ENCODE measurements at regions not wholly inside any gene's neighbourhood (a gene's known extent, or its start where the extent isn't known, plus 50 kb on each side); places are given as distances from the start of the nearest gene placed in this dataset.
A peak's percentile ranks its signal among the peaks of the same experiment; 100 is the strongest.
"Not testable (repeated sequence)": the region's sequence is repeated elsewhere in the genome, so short reads cannot be mapped to it uniquely, and the experiment has no call there.

DNA sequence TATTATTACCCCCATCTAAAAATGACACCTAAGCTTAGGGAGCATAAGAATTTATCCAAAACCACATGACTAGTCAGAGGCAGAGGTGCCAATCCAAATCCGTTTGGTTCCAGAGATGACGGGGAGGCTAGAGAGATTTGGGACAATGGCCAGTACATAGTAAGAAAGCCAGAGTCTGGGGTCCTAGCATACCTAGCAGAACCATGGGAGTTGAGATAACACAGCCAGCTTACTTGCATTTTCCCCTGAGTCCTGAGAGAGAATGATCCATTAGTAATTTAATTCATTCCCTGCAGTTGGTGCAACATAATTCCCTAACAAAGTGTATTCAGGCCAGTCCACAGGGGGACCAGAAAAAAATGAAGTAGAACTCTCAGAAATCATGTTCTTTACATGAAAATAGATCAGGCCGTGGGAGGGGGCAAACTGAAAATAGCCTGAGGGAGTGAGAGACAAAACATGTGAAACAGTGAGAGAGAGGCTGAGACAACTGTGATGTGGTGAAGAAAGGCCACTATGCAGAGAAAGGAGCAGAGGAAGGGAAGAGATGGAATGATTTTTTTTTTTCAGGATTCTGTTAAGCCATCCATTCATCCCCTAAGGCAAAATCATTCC, 243.3 kb downstream of the BRINP2 start:
- no peak for DNase-seq (ENCODE audit: low spot score)

DNA sequence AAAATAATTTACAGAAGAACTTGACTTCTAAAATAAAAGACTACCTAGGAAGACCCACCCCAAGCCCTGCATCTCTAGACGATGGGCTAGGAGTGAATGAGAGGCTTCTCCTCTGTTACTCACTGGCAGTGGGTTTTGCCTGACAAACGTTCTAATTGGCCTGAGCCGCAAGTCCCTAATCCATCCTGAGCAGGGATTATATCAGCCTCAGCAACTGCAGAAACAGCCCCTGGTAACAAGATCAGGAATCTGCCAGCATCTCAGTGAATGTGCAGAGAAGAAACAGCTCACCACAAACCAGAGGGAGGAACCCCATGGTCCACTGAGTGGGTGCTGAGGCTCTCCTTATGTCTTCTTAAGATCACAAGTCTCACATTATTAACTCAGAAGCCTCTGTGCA, 240.6 kb downstream of the BRINP2 start:
- DNase-seq (ENCODE audit: low spot score), result no peak

DNA sequence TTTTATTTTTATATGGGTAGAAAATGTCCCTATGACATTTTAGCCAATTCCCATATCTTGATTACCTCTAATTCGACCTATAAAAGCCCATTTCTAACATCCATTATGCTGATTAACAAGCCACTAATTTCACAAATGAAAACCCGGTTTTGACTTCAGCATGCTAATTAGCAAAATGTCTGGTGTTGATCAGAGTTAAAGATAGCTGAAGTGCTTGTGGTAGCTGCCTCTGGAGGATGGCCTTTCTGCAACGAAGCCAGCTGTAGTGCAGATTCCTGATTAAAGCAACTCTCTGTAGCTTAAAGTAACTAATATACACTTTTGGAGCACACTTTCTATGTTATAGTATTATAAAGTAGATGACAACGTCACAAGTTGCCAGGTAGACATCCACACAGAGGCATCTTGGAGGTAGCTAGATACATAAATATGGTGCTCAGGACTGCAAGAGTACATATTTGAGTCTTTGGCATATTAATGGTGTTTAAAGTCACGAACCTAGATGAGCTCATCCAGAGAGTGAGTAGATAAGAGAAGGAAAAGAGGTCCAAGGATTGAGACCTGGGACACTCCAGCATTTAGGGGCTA, 239.5 kb downstream of the BRINP2 start:
- no peak for DNase-seq (ENCODE audit: low spot score)

DNA sequence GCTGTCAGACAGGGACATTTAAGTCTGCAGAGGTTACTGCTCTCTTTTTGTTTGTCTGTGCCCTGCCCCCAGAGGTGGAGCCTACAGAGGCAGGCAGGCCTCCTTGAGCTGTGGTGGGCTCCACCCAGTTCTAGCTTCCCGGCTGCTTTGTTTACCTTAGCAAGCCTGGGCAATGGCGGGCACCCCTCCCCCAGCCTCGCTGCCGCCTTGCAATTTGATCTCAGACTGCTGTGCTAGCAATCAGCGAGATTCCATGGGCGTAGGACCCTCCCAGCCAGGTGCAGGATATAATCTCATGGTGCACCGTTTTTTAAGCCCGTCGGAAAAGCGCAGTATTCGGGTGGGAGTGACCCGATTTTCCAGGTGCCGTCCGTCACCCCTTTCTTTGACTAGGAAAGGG, 235.6 kb downstream of the BRINP2 start:
- not testable (repeated sequence) for DNase-seq (ENCODE audit: low spot score)

DNA sequence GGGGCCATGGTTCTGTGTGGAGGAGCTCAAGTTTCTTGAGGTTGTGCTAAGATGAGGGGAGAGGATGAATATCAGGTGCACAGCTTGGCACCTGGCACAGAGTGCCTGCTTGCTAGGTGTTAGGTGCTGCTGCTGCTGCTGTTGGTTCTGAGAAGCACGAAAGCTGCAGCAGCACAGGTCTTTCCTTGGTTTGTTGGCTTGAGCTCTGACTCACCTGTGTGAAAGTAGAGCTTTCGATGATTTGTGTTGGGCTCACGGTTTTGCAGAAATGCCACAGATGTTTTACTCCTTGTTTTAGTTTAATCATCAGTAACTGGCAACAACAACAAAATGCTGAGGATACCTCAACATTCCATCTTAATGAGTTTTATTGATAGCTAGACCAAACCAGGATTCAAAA, 221.6 kb downstream of the BRINP2 start:
- DNase-seq (ENCODE audit: low spot score), result no peak

DNA sequence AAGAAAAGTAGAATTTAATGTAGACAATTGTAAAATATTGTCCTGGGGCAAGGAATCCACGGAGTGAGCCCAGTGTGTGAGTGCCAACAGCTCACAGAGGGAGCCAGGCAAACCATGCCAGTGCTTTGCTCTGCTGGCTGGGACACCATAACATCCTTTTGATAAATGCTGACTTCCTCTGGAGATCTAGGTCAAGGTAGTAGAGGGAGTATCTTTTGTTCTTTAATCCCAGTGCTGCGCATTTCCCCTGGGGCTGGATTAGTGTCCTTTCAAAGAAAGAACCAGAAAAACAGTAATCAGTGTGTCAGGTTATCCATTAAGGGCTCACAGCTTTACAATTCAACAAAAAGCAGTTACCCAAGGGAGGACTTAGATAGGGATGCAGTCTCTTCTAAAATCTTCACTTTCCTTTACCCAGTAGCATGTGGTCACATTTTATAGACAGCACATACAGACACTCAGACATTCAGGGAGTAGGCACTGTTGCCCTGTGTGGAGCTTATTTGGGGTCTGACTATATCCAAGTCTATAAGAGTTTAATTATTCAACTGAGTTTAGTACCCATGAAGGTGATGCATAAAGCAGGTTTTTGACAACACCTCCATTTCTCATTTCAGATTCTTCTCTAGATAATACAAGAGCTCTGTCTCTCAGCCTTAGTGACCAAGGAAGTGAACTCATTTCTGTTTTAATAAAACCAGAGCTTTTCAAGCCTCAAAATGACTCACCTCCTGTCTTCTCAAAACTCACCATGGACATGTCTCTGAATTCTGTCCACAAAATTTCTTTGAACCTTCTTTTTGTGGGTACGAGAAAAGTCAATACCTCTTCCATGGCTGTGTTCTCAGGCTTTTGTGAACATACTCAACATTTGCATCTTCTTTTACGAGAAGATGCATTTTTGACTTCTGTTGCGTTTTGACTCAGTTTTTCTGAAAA, 215.3 kb downstream of the BRINP2 start:
- no peak for DNase-seq (ENCODE audit: low spot score)

DNA sequence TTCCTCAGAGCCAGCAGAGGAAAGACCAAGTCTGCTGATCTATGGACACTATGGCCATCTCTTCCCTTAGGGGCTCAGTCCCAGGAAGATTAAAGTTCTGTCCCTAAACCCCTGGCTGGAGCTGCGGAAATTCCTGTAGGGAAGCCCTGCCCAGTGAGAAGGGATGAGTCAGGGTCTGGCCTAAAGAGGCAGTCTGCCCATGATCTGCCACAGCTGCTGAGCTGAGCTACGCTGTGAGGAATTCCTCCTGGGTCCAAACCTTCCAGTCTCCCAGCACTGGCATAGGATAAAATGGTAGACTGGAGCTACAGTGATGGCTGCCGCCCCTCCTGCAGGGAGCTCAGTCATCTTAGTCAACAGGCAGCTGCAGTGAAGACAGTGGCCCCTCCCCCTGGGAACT, 213.7 kb downstream of the BRINP2 start:
- DNase-seq (ENCODE audit: low spot score), result no peak

DNA sequence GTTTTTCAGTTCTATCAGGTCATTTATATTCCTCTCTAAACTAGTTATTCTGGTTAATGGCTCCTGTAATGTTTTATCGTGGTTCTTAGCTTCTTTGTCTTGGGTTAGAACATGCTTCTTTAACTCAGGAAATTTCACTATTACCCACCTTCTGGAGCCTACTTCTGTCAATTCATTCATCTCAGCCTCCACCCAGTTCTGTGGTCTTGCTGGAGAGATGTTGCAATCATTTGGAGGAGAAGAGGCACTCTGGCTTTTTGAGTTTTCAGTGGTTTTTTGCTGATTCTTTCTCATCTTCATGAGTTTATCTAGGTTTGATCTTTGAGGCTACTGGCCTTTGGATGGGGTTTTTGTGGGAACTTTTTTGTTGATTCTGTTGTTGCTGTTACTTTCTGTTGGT, 213.0 kb downstream of the BRINP2 start:
- no peak for DNase-seq (ENCODE audit: low spot score)

DNA sequence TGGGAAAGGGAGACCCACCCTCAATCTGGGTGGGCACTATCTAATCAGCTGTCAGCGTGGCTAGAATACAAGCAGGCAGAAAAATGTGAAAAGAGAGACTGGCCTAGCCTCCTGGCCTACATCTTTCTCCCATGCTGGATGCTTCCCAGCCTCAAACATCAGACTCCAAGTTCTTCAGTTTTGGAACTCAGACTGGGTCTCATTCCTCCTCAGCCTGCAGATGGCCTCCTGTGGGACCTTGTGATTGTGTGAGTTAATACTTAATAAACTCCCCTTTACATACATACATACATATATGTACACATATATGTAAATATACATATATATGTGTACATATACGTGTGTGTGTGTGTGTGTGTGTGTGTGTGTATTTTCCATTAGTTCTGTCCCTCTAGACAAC, 207.1 kb downstream of the BRINP2 start:
- DNase-seq (ENCODE audit: low spot score), result no peak

DNA sequence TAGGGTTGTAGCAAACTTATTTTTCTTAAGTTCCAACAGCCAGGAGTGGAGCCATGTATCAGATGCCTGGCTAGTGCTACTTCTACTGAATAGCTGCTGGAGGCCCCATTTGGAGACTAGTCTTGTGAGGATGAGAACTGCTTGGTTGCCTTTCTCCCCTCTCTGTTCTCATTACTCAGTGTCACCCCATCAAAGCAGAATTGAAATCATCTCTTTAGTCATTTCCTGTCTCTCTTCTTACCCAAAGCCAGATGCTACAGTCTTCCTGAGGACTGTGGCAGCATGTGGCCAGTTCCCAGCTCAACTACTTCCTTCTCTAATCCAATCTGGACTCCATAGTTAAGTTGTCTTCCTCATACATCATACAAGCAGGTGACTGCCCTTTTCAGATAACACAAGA, 197.5 kb downstream of the BRINP2 start:
- no peak for DNase-seq (ENCODE audit: low spot score)

DNA sequence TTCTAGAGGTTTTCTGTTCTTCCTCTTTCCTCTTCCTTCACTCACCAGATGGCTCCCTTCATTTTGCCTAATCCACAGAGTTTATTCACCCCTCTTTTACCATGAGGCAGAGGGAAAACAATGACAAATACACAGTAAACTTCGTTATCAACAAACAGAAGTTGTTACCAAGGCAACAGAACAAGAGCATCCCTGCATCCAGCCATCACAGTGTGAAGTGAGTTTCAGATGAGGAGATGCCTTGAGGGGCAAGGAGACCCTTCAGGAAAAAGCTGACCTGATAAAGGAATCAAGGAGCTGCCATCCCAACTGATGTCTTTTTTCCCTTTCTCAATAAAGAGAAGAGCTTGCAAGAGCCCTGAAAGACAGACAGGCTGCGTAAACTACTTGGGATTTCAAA, 195.3 kb downstream of the BRINP2 start:
- no peak for DNase-seq (ENCODE audit: low spot score)

DNA sequence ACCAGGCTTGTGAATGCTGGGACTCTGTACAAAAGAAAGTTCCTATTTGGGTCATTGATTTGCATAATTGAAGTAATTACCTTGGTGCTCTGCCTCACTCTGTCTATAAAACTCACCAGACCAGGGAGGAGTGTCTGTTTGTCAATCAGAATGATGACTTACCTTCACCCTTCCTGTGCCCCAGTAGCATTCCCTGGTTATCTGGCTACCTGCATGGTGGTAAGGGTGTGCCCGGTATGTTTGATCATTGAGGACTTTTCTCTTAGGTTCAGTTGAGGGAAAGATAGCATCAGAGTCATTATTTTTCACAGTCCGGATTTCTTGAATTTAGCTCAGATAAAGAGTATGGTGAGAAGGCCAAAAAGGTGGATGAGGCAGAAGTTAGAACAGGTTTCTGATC, 190.0 kb downstream of the BRINP2 start:
- DNase-seq (ENCODE audit: low spot score), result no peak

DNA sequence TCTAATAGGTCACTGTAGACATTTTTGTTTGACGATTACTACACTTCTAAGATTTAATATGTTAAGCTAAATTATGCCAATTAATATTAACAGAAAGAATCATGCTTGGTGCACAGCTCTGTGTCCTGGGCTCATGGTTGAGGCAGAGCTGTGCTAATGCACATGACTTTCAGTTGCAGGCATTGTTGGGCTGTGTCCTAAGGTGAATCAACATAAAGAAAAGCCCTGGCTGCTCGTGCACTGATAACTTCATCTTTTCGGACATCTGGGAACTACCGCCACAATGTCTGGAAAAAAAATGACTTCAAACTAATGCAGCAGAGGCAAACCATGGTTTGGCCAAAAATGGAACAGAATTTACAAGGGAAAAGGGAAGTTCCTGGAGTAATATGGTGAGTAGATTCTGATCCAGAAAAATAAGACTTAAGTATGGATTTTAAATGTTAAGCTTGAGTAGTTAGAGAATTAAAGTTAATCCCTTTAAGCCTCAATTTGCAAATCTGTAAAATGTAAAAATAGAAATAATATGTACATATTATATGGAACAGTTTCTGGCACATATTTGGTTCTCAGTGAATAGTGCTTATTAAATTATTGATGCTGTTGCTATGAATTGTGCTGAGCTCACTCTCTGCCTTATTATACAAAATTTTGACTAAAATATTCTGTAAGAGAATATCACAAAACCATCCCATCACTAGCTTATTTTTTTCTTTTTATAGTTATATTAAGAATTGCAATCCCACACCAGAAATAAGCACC, 186.1 kb downstream of the BRINP2 start:
- DNase-seq (ENCODE audit: low spot score), result no peak

DNA sequence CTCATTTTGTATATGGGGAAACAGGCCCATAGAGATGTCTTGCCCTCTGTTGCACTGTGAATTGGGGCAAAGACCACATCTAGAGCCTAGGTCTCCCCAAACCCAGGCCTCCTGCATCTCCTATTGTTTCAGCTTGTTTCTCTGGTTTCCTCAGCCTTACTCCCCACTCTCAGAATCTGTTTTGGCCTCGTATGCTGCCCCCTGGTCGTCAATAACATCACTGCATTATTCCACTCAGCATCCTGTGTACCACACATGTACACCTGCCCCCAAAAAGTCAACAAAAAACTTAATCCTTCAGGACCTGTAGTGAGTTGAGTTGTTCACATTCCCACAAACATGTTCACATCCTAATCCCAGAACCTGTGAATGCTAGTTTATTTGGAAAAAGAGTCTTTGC, 184.8 kb downstream of the BRINP2 start:
- DNase-seq (ENCODE audit: low spot score), result peak; percentile 55

DNA sequence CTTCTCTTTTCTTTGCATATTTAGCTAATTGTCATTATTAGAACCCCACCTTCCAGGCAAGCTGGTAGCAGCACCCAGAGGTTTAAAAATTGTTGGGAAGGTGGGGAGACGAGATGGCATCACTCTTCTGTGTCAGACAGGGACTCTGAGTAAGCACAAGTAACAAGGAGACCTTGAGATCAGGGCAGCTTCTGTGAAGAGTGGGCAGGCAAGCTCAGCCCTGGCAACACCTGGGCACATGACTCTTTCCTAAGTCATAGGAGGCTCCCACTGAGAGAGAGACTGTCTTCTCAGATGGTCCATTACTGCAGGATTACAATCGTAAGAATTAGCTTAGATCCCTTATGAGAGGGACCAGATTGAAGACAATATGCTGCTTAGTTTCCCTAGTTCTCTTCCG, 183.5 kb downstream of the BRINP2 start:
- DNase-seq (ENCODE audit: low spot score), result no peak

DNA sequence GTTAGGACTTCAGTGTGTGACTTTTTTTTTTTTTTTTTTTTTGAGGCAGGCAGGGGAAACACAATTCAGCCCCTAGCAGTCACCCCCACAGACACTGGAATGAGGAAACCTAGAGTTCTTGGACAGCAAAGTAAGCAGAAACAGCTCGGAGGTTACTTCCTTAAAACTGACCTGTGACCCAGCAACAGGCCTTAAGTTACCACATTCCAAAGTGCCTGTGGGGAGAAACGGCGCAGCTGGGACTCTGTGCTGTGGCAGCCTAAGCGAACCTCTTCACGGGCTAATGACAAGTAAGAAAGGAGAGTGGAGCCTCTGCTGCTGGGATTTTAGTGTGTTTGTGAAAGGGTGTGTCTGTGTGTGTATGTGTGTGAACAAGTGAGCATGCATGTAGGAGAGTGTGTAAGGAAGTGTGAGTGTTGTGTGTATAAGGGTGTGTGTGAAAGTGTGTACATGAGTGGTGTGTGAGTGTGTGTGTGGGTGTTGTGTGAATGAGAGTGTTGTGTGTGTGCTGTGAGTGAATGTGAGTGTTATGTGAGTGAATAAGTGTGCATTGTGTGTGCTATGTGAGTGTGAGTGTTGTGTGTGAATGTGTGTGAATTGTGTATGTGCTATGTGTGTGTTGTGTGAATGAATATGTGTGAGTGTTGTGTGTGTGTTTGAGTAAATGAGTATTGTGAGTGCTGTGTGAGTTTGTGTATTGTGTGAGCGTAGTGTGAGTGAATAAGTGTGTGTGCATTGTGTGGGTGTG, 180.8 kb downstream of the BRINP2 start:
- DNase-seq (ENCODE audit: low spot score), result no peak

DNA sequence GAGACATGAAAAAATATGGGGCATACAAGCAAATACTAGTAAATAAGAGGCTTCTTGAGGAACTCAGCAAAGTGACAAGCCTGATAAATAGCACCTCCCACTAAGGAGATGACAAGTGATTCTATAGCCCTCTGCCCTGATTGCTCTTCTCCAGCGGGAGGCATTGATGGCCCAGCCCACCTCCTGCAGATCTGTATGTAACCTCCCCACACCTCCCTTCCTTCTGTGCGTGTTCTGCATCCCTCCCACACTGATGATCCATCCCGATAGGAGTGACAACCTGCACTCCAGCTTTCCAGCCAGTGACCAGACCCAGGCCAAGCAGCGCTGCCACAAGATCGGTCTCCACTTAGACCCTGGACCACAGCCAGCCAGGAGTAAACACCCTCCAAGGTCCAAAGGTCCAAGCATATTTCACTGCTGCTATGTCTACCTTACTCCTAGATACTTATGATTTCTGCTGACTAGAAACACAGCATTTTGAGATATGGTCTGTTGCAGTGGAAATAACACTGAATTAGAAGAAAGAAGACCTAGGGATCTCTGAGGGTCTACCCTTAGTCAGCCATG, 176.1 kb downstream of the BRINP2 start:
- DNase-seq (ENCODE audit: low spot score), result no peak

DNA sequence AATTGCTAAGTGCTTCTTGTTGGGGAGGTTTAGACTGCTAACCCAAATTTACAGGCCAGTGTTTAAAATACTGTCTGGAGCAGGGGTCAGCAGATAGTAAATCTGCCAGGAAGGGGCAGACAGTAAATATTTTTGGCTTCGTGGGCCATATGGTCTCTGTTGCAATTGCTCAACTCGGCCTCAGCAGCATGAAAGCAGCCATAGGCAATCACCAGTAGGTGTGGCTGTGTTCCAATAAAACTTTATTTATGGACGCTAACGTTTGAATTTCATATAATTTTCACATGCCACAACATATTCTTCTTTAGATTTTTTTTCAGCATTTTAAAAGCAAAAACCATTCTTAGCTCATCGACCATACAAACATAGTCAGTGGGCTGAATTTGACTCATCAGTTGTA, 172.7 kb downstream of the BRINP2 start:
- DNase-seq (ENCODE audit: low spot score), result no peak

DNA sequence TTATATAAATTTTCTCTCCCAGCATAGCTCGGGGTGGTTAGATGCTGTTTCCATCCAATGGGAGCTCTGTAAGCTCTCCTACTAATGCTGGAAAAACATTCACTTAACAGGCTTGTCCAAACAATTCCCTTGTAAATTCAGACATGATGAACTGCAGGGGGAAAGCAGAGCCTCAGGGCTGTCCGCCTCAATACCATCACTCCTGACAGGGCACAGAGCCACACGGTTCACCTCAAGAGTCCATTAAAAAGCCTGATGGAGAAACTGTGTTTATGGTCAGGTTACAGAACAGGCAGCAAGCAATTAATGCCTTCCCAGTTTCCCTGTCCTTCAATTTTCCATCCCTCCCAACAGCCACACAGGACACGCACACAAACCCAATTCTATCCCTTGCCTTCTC, 171.0 kb downstream of the BRINP2 start:
- no peak for DNase-seq (ENCODE audit: low spot score)

DNA sequence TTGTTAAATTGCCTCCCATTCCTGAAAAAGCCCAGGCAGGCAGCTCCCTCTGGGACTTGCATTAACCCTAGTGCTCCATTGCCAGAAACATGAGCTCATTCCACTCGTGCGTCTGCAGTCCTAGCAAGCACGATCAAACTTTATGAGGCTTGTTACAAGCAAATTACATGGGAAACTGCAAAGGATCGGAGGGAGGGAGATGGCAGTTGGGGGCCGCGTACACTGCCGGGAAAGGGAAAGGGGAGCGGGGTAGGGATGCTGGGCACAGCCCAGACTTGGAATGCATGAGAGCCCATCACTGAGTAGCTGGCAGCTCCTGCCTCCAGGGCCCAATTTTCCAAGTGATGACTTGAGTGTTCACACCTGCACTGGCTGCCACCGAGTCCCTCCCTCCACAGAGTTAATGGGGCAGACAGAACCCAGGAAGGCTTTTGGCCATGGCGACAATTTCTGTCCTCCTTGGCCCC, 169.9 kb downstream of the BRINP2 start:
- DNase-seq (ENCODE audit: low spot score), result no peak

DNA sequence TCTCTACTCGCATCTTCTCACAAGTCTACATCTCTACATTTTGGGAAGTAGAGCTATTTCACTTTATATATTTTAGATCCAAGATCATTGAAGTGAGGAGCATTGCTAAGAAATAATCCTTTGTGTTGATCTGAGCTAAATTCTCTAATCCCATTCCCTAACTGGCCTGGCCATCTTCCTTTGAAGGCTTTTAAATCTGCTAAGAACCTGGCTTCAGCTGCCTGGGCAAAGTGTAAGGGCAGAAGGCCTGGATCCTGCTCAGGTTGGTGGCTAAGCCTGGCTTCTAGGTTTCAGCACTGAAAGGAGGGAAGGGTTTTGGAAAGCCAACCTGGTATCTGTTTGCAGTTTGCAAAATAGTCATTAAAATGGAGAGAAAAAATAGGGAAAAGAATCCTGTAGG, 167.6 kb downstream of the BRINP2 start:
- DNase-seq (ENCODE audit: low spot score), result no peak
